CD4-positive, alpha-beta T cell treated with Interleukin-21 for 1 hour (primary cell): ENCODE measurements at regions not wholly inside any gene's neighbourhood (a gene's known extent, or its start where the extent isn't known, plus 50 kb on each side); places are given as distances from the start of the nearest gene placed in this dataset.

Experiments
- DNase-seq: peaks from one replicate; pipeline ENCODE4 v3.0.0-alpha.2; 2020

DNA sequence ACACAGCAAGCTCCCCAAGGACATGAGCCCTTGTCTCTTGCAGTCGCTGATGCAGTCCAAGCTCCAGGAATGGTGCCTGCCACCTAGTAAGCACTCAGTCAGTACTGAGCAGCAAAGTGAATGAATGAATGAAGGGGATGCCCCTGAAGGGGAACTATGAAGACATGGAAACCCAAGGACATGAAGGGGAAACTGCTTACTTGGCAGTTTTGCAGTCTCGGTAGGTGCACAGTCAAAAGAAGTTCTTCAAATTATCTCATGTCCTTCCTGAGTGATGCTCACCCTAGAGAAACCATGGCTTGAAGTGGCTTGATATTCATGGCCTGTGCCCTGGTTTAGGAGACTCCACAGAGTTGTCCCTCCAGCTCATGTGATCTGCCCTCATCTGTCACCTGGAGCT lies 102.1 kb upstream of the DLX2 start:
- DNase-seq, result no peak

GRCh38 chr2:172205292-172205691 lies 102.6 kb upstream of the DLX2 start:
- DNase-seq, result no peak

DNA sequence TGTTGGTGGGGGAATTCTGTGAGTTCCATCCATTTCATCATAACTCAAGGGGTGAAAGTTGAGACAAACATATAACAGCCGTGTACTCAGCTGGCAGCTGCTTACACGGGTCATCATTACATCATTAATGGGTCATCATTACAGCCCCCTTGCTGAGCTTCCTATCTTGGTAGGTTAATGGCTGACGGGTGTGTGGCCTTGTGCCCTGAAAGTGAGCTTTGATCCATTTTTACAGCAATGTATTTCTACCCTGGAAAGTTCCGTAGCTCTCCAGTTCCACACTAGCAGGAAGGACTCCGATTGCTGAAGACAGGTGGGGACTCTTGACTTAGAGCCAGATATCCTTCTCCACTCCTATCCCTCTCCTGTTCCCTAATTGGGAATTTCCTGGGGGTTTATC lies 105.2 kb upstream of the DLX2 start:
- DNase-seq, result no peak

DNA sequence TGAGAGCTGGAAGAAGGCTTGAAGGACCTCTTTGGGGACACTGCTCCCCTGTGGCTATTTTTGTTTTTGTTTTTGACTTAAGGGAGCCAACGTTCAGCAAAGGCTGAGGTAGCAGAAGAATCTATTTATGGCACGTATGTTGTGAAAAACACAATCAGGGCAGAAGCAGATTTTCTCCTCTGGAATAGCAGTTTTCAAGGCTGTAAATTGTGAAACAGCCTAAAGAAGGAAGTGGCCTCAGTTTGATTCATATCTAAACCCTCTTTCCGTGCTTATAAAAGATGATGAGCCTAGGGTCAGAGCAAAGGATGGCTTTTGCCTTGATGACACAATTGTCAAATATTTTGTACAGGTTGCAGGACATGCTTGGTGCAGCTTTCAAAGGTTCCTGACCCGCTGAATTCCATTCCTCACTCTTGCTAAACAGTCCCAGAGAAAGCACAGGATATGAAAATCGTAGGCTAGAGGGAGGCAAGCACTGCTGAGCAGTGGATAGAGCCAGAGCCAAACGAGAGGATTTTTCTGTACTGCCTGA lies 106.2 kb upstream of the DLX2 start:
- DNase-seq, result no peak

GRCh38 chr2:172210599-172210998 lies 107.9 kb upstream of the DLX2 start:
- DNase-seq, result no peak

DNA sequence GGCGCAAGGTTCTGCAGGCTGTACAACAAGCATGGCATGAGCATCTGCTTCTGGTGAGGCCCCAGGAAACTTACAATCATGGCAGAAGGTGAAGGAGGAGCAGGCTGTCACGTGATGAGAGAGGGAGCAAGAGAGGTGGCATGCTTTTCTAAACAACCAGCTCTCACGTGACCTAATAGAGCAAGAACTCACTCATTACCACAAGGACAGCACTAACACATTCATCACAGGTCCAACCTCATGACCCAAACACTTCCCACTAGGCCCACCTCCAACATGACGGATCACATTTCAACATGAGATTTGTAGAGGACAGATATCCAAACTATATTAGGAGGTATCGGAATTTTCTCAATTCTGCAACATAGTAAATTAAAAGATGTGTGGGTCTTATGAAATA lies 108.8 kb upstream of the DLX2 start:
- no peak for DNase-seq

GRCh38 chr2:172213116-172213860 lies 110.6 kb upstream of the DLX2 start:
- DNase-seq, result no peak

GRCh38 chr2:172214252-172214651 lies 111.6 kb upstream of the DLX2 start:
- DNase-seq, result no peak

DNA sequence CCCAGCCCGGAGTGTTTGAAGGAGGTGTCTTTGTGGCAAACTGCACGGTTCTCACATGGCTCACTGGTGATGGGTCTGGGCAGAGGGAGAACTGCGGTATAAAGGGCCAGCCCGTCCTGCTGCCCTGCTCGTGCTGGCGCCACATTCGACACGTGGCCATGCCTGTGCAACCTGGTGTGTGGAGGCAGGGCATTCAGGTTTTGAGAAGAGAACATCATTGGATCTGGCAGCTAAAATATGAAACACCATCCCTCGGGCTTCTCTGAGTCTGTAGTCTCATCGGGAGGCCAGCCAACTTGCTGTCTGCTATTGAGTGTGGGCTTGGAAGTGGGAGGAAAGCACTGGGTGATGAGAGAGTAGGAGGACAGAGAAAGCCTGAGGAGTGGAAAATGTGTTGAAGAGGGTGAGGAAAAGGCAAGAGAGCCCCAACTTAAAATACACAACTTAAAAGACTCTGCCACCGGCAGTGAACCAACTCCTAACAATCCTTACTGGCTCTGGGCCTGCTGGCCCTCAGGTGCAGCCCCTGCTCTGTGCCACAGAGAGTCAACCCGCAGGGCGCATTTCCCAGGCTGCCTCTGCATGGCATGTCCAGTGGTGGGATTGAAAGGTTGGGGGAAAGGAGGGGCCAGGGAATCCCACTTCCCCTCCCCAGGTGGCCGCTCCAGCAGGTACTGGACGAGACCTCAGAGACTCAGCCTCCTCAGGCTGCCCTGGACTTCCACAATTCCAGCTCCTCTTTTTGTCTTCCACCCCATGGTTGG lies 112.7 kb upstream of the DLX2 start:
- DNase-seq, result no peak

- DNase-seq, result no peak
Measured at GRCh38 chr2:172215936-172216335, 113.2 kb upstream of the DLX2 start.

GRCh38 chr2:172216477-172216876 lies 113.8 kb upstream of the DLX2 start:
- no peak for DNase-seq

DNA sequence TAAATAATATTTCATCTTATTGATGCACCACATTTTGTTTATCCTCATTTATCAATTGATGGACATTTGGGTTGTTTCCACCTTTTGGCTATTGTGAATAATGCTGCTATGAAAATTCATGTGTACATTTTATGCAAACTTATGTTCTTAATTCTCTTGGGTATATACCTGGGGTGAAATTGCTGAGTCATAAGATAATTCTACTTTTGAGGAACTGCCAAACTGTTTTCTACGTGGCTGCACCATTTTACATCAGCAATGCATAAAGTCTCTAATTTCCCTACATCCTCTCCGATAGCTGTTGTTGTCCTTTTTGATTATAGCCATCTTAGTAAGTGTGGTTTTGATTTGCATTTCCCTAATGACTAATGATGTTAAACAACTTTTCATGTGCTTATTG lies 116.5 kb upstream of the DLX2 start:
- DNase-seq, result no peak

DNA sequence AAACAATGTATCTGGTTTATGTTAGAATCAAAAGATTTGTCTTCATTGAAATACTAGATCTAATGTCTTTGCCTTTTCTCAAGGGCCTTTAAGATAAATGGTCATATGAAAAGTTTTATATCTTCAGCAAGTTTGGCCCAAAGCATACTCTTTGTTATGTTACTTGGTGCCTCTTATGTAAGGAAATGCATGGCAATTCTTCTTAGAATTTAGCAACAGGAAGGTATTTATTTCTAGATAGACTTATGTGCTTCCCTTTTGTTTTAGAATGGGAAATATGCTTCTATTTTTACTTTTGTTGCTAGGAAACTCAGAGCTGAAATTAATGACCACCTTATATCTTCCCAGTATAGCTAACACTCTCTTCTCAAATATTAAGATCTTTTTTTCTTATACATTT lies 117.4 kb upstream of the DLX2 start:
- DNase-seq, result no peak

DNA sequence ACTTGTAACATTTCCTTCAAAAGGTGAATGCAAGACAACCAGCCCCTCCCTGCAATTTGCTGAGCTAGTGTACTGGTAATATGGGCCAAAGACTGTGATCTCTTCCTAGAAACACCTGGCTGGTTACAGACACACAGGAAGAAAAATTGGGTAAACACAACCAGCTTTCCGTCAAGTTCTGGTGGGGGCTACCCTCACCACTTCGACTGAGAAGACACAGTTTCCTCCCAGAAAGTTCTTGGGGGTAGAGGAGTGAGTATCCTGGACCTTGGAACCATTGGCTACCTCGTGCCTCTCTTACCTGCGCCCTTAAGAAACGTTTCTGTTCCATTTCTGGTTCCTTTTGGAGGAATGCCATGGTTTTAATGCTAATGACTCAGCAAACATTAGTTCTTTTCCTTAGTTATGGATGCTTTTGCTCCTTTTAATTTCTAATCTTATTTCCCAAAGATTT lies 120.9 kb upstream of the DLX2 start:
- peak; percentile 44 for DNase-seq

- DNase-seq, result no peak
Measured at GRCh38 chr2:172225786-172226185, 123.1 kb upstream of the DLX2 start.

GRCh38 chr2:172226244-172227061 lies 123.8 kb upstream of the DLX2 start:
- DNase-seq, result peak; percentile 54

DNA sequence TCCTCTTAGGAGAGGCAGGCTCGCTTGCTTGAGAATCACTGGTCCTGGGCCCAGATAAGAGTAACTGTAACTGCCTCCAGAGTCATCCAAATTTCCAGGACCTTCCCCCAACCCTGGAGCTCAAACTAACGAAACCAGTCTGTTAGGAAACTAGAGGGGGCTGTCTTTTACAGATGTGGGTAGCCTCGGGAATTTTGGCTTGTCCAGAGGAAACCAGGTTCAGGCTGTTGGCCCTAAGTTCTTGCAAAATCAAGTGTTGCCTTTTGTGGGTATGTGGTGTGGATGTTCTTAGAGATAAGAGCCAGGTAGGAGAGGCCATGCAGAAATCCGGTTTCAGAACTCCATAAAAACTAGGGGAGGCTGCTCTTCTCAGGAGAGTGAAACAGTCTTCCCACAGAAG lies 125.0 kb upstream of the DLX2 start:
- no peak for DNase-seq

GRCh38 chr2:172228177-172228808 lies 125.6 kb upstream of the DLX2 start:
- DNase-seq, result no peak

- DNase-seq, result no peak
Measured at GRCh38 chr2:172229125-172229524, 126.4 kb upstream of the DLX2 start.

GRCh38 chr2:172230332-172230888 lies 127.7 kb upstream of the DLX2 start:
- no peak for DNase-seq

- DNase-seq, result no peak
Measured at GRCh38 chr2:172230889-172231401, 128.2 kb upstream of the DLX2 start.

DNA sequence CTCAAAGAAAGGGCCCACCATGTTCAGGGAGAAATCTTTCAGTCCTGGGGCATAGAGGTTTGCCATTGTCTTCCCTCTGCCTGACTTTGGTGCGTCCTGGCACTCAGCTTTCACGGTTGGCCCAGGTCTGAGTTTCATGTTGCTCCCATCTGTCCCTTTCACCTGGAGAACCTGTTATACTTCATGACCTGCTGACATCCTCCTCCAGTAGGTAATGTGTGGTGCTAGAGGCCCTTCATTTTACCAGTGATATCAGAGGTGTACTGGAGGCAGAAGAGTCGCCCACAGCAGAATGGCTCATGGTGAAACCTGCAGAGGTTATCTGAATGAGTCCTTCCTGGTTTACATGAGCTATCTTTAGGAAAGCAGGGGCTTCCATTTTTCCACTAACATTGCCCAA lies 128.8 kb upstream of the DLX2 start:
- DNase-seq, result no peak
